B cell (primary cell): ENCODE measurements at regions not wholly inside any gene's neighbourhood (a gene's known extent, or its start where the extent isn't known, plus 50 kb on each side); places are given as distances from the start of the nearest gene placed in this dataset.
A peak's percentile ranks its signal among the peaks of the same experiment; 100 is the strongest.

Experiments
- CTCF ChIP-seq: fragments of 200-600 bp; IDR thresholded peaks from one replicate; pipeline ENCODE4 v1.8.0; 2022; ENCODE audit warnings: antibody characterized with exemption, mild to moderate bottlenecking
- EZH2 ChIP-seq: IDR thresholded peaks from 2 replicates; pipeline ENCODE4 v1.6.1; 2012; ENCODE audit warnings: borderline replicate concordance, low read depth, mild to moderate bottlenecking, moderate library complexity, low read length; ENCODE audit not compliant: insufficient read depth, poor library complexity, severe bottlenecking

- TF ChIP-seq CTCF, result peak; percentile 30
- TF ChIP-seq EZH2, result no peak
Observed at GRCh38 chrY:7874080-7874479, 962.5 kb upstream of the AMELY start.
